A673 (cell line): ENCODE measurements at regions not wholly inside any gene's neighbourhood (a gene's known extent, or its start where the extent isn't known, plus 50 kb on each side); places are given as distances from the start of the nearest gene placed in this dataset.

Experiments
- BruUV-seq: library from RNA; stranded (reverse); fragments of 400-500 nt; replicated peaks from 2 replicates; lab custom pipeline; 2021; lab: Mats Ljungman, UMichigan
- CTCF ChIA-PET: fragments of 300-600 bp; sonication (Branson Sonifier 250); formaldehyde crosslinking; loops from one replicate; lab custom pipeline; 2022; ENCODE audit warnings: antibody characterized with exemption; lab: Charles Lee
- POLR2A ChIA-PET: fragments of 300-600 bp; sonication (Branson Sonifier 250); formaldehyde crosslinking; loops from one replicate; lab custom pipeline; 2022; ENCODE audit warnings: antibody characterized with exemption; ENCODE audit not compliant: low non-redundant PET; lab: Charles Lee
- DNase-seq: peaks from one replicate; pipeline ENCODE4 v3.0.0-alpha.2; 2015; ENCODE audit warnings: low spot score
- H3K27ac ChIP-seq: fragments of 200-600 bp; sonication (generic); 2 replicates; pipeline ENCODE4 v1.5.1; 2016; ENCODE audit warnings: mixed run types, low read depth, mild to moderate bottlenecking, mixed read lengths, antibody characterized with exemption, low read length; ENCODE audit not compliant: poor library complexity, severe bottlenecking
- H3K27me3 ChIP-seq: fragments of 200-600 bp; sonication (generic); replicated peaks from 2 replicates; pipeline ENCODE4 v1.6.1; 2017; ENCODE audit warnings: mixed run types, low read depth, mild to moderate bottlenecking, mixed read lengths, antibody characterized with exemption, low read length; ENCODE audit not compliant: insufficient read depth, poor library complexity
- H3K36me3 ChIP-seq: fragments of 200-600 bp; sonication (generic); 2 replicates; pipeline ENCODE4 v1.6.1; 2016; ENCODE audit warnings: mixed run types, mild to moderate bottlenecking, mixed read lengths, antibody characterized with exemption, low read length; ENCODE audit not compliant: insufficient read depth, poor library complexity, severe bottlenecking
- H3K4me1 ChIP-seq: fragments of 200-600 bp; sonication (generic); 2 replicates; pipeline ENCODE4 v1.6.1; 2017; ENCODE audit warnings: mixed run types, mild to moderate bottlenecking, mixed read lengths, antibody characterized with exemption, low read length; ENCODE audit not compliant: insufficient read depth, poor library complexity, severe bottlenecking
- H3K4me3 ChIP-seq: fragments of 200-600 bp; sonication (generic); 2 replicates; pipeline ENCODE4 v1.5.1; 2016; ENCODE audit warnings: low read depth, mixed run types, mild to moderate bottlenecking, mixed read lengths, low read length; ENCODE audit not compliant: poor library complexity, severe bottlenecking
- H3K9me3 ChIP-seq: fragments of 200-600 bp; sonication (generic); 2 replicates; pipeline ENCODE4 v1.6.1; 2016; ENCODE audit warnings: mixed run types, low read depth, mild to moderate bottlenecking, mixed read lengths, antibody characterized with exemption, low read length; ENCODE audit not compliant: poor library complexity, severe bottlenecking
- EZH2 ChIP-seq: fragments of 200-600 bp; sonication (generic); IDR thresholded peaks from 2 replicates; pipeline ENCODE4 v1.6.1; 2017; ENCODE audit warnings: borderline replicate concordance, low read depth, mild to moderate bottlenecking, mixed read lengths, antibody characterized with exemption, low read length; ENCODE audit not compliant: poor library complexity, severe bottlenecking
- intact Hi-C: fragments of 100-400 bp; cut with micrococcal nuclease; formaldehyde crosslinking; loops from one replicate; pipeline ENCODE4 v1.10.0; 2022; ENCODE audit not compliant: unreplicated experiment
- TF ChIP-seq, protein P1 (sequence below): fragments of 300-800, 200-600 bp; sonication (generic); conservative IDR thresholded peaks from 2 replicates; pipeline ENCODE4 v1.5.1; 2017; ENCODE audit warnings: low read depth, mild to moderate bottlenecking, antibody characterized with exemption, low read length, moderate library complexity, mixed read lengths

DNA sequence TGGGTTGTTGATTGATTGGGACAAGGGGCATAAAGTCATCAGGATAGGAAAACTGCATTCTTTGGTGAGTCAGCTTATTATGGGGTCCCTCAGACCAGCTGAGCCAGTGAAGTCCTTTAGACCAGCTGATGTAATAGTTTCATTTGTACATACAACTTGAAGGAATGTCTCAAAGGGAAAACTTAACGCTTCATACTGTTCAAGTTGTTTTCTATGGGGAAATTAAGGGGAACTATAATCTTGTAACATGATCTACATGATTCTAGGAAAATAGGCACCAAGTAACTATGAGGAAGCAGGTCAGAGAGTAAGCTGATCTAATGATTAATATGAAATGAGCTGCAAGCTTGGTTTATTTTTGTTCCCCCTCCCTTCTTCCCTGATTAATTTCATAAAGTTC lies 175.1 kb upstream of the GRID2 start:
- Histone ChIP-seq H3K4me3 (no peak overlapping the region), H3K9me3 (no peaks in the 10 kb centered on the region), H3K27ac (no peak overlapping the region), H3K36me3 (no peaks in the 10 kb centered on the region), H3K4me1 (no peaks in the 10 kb centered on the region), H3K27me3 (no peaks in the 10 kb centered on the region)
- no peak for TF ChIP-seq EZH2
- TF ChIP-seq, protein P1, sequence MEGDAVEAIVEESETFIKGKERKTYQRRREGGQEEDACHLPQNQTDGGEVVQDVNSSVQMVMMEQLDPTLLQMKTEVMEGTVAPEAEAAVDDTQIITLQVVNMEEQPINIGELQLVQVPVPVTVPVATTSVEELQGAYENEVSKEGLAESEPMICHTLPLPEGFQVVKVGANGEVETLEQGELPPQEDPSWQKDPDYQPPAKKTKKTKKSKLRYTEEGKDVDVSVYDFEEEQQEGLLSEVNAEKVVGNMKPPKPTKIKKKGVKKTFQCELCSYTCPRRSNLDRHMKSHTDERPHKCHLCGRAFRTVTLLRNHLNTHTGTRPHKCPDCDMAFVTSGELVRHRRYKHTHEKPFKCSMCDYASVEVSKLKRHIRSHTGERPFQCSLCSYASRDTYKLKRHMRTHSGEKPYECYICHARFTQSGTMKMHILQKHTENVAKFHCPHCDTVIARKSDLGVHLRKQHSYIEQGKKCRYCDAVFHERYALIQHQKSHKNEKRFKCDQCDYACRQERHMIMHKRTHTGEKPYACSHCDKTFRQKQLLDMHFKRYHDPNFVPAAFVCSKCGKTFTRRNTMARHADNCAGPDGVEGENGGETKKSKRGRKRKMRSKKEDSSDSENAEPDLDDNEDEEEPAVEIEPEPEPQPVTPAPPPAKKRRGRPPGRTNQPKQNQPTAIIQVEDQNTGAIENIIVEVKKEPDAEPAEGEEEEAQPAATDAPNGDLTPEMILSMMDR, result no peak
- no peak for DNase-seq
- BruUV-seq, result no TSS peak
- intact Hi-C loops, result no loop called here
- ChIA-PET POLR2A (no interaction called here), CTCF (no interaction called here)

DNA sequence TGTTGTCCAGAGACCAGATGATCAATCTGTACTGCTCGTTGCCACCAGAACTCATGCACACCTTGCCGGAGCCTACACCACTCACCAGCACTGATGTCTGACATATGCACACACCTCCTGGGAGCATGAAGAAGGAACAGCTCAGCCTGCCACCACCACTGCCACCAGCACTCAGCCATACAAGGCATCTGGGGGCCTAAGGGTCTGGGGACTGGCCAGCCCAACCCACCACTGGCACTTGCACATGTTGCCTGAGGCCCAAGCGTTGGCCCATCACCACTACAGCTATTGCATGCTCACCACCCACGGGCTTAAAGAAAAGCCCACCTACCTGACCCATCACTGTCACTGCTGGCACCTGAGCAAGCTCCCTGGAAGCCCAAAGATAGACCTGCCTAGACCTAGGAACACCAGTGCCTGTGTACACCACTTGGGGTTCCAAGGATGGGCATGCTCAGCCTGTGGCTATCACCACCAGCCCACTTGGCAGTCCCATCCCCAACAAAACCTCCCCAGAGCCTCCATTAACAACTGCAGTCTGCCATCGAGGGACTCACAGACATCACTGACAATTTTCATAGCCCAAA lies 174.3 kb upstream of the GRID2 start:
- intact Hi-C loops, result no loop called here

DNA sequence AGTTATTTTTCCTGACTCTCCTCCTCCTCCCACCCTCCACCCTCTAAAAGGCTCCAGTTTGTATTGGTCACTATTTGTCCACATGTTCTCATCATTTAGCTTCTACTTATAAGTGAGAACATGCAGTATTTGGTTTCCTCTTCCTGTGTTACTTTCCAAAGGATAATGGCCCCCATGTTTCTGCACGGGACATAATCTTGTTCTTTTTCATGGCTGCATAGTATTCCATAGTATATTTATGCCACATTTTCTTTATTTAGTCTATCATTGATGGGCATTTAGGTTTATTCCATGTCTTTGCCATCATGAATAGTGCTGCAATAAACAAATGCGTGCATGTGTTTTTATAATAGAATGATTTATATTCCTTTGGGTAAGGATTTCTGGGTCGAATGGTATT lies 167.3 kb upstream of the GRID2 start:
- POLR2A ChIA-PET, result no interaction called here
- Histone ChIP-seq H3K27me3 (no peaks in the 10 kb centered on the region), H3K9me3 (no peaks in the 10 kb centered on the region), H3K4me1 (no peaks in the 10 kb centered on the region), H3K36me3 (no peaks in the 10 kb centered on the region), H3K27ac (no peak overlapping the region), H3K4me3 (no peak overlapping the region)
- intact Hi-C loops, result no loop called here
- no peak for DNase-seq
- TF ChIP-seq, protein P1, result no peak
- no peak for TF ChIP-seq EZH2
- CTCF ChIA-PET, result no interaction called here
- BruUV-seq, result no TSS peak

More for the DNA sequence above, 174.3 kb upstream of the GRID2 start:
- no peak overlapping the region for H3K4me3 ChIP-seq
- no peaks in the 10 kb centered on the region for H3K27me3 ChIP-seq
- H3K27ac ChIP-seq, result no peak overlapping the region
- no peak for DNase-seq
- TF ChIP-seq, protein P1, result no peak
- no peak for TF ChIP-seq EZH2
- no peaks in the 10 kb centered on the region for H3K4me1 ChIP-seq
- ChIA-PET CTCF (no interaction called here), POLR2A (no interaction called here)
- no peaks in the 10 kb centered on the region for H3K9me3 ChIP-seq
- BruUV-seq, result no TSS peak
- H3K36me3 ChIP-seq, result no peaks in the 10 kb centered on the region
